GM19463 (cell line): ENCODE measurements at regions not wholly inside any gene's neighbourhood (a gene's known extent, or its start where the extent isn't known, plus 50 kb on each side); places are given as distances from the start of the nearest gene placed in this dataset.

Experiments
- ATAC-seq: cut with Tn5 transposase; IDR thresholded peaks from one replicate; pipeline ENCODE4 v1.9.1; 2021; ENCODE audit warnings: mild to moderate bottlenecking, moderate library complexity; ENCODE audit not compliant: unreplicated experiment

DNA sequence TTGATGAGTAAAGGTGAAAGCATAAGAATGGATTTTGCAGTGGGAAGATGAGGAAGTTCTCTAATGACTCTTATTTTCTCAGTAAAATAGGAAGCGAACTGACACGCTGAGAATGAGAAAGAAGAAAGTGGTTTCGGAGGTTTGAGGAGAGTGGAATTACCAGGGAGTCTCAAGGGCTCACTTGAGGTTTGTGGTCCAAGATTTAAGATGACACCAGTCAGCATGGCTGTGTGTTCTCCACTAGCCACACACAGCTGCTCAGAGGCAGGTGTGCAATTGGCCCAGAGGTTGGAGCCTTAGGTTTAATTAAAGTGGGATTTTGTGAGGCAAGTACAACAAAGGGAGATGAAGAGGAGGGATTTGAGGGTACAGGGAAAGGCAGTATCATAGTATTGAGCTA, 99.6 kb upstream of the NBEA start:
- ATAC-seq = no peak

DNA sequence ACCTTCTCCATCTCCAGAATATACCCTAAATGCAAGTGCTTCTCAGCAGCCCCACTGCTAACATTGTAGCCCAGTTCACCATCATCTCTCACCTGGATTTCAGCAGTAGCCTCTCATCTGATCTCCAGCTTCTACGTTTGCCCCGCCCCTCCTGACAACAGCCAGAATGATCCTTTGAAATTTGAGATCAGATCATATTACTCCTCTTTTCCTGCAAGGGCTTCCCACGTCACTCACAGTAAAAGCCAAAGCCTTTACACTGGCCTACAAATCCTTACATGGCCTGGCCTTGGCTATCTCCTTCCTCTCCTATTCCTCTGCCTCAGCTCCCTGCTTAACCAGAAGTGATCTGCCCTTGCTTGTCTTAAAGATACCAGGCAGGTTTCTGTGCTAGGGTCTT, 94.3 kb upstream of the NBEA start:
- ATAC-seq = no peak

DNA sequence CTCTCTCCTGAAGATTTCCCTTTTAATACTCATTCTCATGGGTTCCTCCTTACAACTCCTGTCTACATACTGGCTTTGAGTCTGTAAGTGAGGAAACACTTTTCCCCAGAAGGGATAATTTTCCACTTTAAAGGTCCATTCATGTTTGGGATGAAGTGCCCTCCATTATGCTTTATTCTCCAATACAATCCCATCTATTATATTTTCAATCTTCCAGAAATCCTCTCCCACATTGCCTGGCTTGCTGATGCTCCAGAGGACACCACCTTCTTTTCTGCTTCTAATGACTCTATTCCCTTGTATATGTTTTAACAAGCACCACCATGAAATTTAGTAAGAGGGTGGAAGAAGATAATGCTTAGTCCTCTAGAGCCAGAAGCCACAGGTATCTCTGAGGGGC, 92.7 kb upstream of the NBEA start:
- ATAC-seq = no peak

DNA sequence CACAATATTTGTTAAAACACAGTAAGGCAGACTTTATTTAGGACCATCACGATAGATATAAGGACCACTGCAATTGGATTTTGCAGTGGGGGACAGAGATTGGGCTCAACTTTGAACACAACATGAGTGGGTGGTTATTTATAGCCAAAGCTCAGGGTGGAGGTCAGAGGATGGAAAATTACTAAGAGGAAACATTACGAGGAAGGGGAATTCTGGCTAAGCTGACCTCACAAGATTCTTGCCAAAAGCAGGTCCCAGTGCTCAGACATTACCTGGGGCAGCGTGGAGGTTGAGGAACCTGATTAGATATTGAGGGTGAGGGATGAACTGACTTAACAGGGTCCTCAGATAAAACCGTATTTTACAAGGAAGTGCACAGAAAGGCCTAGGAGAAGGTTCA, 88.9 kb upstream of the NBEA start:
- no peak for ATAC-seq

DNA sequence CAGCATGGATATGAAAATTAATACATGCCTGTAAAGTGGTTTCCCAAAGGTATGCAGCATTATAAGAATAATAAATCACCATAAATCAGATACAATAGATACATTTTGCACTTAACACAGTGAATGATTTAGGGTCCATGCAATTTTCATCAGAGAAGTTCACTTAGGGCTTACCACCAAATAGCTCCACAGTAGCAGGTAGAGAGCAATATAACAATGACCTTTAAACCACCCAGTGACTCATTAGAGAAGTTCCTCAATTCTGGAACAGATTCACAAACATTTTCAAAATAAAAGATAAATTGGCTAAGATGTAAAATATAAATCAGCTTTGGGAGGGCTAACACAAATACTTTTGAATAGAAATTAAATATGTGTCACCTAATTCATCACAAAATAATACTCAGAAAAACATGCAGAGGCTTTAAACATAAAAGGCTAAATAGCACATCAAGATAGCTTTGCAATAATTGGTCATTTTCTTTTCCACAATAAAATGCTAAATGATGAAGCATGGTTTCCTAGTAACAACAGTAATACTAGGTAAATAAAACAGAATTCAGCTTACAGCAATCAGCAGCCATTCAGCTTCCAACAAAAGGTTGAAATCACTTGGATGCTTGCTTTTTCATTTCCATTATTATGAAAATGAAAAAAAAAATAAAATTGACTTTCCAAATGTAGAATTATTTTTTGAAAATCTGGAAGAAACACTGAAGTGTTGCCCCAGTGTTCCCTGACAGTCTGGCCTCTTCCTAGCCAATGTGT, 84.3 kb upstream of the NBEA start:
- no peak for ATAC-seq

DNA sequence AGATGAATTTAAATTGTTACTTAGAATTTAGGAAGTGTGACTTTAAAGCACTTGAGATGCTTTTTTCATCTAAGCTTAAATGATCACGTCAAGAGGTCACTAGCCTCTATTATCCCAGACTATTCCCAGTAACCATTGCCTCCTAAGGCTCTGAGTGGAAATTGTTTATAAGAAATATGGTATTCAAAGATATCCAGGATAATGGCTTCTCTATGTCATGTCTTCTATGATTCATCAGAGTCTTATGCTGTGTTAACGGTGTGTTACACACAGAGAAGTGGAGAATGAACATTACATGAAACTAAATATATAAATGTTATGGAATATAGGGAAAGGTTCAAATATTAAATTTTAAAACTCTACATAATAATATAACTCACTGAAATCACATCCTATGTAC, 79.8 kb upstream of the NBEA start:
- ATAC-seq = no peak

DNA sequence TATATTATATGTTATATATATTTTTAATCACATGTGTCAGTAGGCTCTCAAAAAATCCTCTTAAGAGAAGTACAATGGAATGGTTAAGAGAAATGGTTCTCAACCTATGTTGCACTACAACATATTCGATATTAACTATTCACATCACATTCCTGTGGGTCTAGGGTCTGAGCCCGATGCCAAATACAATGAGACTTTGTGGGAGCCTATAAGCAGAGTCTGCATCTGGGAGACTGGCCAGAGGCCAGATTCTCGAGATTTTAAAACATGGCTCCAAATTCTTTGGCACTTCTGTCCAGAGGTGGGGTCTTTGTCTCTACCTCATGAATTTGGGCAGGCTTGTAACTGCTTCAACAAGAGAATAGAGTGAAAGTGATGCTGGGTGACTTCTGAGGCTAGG, 79.4 kb upstream of the NBEA start:
- no peak for ATAC-seq

DNA sequence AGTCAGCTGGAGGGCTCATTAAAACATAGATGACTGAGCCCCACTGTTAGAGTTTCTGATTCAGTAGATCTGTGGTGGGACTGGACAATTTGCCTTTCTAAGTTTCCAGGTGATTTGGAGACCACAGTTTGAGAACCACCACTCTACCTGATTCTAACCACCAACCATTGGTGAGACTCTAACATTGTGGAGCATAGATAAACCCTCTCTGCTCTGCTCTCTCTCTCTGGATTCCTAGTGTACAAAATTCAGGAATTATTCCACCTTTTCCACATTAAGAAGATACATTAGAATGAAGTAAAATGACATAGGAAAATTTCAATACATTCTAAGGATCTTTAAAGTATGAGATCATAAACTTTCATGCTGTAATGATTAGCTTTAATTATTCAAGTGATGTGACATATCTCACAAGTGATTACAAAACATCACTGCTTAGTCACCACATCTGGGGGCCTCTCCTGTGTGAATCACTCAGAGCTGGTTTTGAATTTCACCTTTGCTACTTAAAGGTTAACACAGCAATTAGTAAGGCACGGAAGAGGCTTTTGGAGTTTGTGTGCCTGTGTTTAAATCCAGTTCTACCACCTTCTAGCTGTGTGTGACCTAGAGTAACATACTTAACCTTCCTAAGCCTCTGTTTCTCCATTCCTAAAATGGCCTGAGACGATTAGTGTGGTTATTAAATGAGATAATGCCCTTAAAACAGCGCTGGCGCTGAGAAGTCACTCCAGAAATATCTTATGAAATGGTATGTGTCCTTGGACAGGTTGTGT, 78.5 kb upstream of the NBEA start:
- ATAC-seq = no peak

DNA sequence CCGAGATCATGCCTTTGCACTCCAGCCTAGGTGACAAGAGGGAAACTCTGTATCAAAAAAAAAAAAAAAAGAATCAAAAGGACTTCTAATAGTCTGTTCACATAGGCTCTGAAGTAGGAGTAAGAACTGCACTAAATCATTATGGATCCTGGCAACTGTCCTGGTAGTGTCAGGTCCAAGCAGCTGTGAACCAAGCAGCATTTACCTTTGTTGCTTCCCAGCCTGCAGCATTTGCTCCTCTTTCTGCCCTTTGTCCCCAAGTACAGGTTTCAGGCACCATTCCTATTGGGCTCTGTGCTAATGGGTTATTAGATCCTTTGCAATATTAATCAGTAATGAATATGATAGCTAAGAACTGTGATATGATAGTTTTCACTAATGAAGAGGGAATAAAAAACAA, 77.4 kb upstream of the NBEA start:
- ATAC-seq = no peak

DNA sequence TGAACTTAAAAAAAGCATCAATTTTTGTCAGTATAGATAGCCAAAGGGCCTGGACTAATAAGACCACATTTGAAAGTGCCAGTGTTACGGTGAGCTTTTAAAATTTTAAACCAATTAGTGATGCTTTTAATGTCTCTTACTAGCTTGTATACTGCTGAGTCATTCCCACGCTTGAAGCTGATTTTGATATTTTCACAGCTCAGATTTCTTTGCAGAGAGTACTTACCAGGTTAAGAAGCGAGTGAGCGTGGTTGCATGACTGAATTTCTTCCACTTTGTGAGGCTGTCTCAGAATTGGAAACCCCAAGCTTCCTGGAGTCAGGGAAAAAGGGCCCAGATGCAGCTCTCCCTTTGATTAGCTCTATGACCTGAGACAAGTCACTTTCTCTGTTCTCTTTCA, 74.5 kb upstream of the NBEA start:
- no peak for ATAC-seq

DNA sequence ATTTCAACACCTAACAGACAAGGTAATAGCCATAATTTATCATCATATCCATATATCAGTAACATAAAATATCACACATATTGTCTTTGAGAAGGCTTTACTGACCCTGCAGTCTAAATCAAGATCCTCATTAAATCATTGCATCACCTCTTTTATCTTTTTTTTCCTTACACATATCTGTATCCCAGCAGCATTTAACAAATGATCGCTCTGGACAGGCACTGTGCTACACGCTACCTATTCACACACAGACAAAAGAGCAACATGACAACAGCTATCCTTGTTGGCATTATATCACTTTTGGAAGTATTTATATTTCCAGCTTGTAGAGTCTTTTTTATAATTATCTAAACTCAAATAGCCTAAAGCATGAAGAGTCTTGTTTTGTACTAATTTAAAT, 73.3 kb upstream of the NBEA start:
- ATAC-seq = no peak

DNA sequence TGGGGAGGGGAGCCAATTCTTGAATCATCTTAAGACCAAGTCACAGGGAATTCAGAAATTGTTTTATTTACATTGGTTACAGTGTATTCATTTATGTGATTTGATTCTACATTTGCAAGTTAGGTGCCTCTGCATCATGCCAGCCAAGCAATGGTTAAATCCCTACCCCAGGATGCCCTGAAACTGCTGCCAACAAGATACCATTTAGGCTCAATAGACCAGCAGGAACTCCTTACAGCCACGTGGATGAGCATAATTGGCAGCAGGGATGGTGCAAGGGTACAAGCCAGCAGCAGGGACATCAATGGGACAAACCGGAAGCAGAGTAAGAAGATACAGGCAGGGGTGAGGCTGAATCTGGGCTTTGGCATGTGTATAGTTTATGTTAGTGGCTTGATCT, 72.4 kb upstream of the NBEA start:
- no peak for ATAC-seq

DNA sequence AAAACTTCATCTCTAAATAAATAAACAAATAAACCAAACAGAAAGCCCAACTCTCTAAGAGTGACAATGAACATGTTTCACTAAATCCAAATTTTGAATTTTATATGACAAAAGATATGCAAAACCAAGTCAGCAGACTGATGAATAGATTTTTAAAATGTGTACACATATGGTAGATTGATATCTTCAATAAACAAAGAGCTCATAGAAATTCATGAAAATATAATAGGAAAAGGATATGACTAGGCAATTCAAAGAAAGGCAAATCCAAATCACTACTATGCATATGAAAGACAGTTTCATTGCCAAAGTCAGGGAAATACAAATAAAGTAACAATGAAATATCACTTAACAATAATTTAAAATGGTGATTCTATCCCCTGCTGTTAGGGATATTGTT, 63.7 kb upstream of the NBEA start:
- no peak for ATAC-seq

DNA sequence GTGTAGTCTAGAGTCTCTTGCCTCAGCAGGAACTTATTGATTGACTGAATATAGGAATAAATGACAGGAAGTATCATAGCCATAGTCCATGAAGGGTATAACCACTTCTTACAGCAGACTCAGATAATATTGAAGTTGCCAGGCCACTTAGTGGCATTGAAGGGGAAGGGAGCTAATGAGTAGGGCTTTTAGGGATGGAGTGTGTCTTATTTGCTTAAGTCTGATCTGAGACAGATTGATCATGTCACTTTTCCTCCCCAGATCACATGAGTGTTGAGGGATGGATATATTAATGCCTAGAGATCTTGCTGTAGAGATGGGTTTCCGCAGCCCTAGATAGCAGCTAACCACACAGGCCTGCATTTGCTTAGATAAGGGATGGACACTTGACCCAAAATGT, 62.2 kb upstream of the NBEA start:
- no peak for ATAC-seq

DNA sequence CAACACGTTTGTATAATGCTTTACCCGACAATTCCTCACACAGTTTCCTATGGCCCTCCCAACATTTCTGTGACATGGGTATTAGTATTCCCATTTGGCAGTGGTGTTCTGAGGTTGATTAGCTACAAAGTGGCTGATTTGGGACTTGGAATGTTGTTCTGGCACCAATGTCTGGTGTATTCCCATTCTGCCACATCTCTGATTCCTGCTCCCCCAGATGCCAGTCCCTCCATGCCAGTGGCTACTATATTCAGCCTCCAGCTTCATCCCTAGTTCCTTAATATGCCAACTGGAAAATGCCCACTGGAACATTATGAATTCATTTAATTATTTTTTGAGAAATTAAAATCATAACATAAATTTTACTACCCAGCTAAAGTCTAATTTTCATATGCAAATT, 60.6 kb upstream of the NBEA start:
- ATAC-seq = no peak

DNA sequence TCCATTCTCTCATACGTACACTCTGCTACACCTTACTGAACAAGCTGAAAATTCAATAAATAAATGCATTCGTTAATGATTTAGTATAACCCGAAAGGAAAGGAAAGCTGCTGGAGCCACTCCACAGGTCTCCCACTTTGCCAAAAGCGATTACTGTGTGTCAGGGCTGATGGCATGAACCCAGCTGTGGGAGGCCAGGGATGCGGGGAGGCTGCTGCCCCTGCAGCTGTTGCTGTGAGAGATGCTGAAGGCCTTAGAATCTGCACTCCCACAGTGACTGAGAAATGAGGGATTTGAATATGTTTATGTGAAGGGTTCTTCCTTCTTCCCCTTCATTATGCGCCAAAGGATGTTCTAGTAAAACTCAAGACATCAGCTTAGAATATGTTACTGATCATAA, 58.7 kb upstream of the NBEA start:
- ATAC-seq = no peak

DNA sequence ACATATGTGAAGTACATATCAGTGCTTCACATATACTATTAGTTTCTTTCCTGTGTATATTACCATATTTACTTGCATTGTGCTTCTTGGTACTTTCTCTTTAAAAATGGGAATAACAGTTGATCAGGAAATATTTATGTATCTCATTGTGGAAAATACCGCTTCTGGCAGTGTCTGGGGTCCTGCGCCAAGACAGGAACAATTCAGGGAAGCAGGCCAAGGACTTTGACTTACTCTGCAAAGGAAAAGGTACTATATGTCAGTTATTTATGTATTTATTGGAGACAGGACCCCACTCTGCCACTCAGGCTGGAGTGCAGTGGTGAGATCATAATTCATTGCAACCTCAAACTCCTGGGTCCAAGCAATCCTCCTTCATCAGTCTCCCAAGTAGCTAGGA, 57.7 kb upstream of the NBEA start:
- ATAC-seq = no peak

DNA sequence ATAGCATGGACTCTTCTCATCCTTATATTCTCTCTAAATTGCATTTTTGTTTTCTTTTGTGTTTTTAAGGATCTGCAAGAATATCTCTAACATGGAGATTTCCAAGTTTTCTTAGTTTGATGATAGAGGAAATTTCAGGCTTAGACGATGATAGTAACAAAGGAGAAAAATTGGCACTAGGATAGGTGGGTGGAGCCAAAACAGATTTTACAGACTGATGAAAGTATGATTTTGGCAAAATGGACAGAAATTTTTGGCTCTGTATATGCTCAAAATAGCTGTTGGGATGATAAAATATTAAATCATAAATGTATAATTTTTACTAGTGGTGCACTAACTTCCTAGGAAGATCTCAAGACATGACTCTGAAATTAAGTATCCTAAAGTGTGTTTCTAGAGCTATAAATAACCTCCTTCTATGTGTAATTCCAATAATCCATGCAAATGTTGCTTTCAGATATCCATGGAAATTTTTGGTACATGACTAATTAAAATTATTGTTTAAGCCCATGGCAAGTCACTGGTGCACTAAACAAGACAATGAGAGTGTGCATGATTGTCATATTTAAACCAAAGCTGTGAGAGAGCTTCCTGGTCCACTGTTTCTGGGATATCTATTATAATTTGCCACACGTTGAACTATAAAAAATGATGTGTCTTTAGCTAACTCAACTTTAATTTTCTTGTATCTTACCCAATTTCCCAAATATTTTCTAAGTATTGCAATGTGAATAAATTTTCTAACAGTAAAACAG, 55.8 kb upstream of the NBEA start:
- no peak for ATAC-seq

DNA sequence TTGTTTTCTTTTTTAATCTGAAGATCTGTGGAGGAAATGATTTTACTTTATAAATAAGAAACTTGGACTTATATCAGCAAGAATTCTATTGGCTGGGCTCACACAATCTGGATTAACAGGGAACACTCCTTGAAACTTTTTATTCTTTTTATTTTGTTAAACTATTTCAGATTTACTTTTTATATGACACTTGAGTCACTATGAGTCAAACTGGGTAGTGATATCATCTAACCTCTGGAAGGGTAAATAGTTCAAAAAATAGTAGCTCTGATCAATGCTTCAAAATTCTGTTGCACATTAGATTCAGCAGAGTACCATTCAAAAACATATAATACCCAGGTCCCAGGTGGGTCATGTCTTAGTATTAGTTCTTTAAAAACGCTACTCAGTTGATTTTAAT, 55.1 kb upstream of the NBEA start:
- no peak for ATAC-seq
